AG10803 (cell line): ENCODE measurements at regions not wholly inside any gene's neighbourhood (a gene's known extent, or its start where the extent isn't known, plus 50 kb on each side); places are given as distances from the start of the nearest gene placed in this dataset.

Experiments used
- DNase-seq: peaks from one replicate; pipeline ENCODE4 v3.0.0; 2010; ENCODE audit warnings: low read depth
- H3K4me3 ChIP-seq: 2 replicates; pipeline ENCODE4 v1.5.1; 2011; ENCODE audit warnings: mild to moderate bottlenecking, low read length, control low read depth
- TF ChIP-seq, protein P1 (sequence below): conservative IDR thresholded peaks from 2 replicates; pipeline ENCODE4 v1.5.1; 2011; ENCODE audit warnings: mild to moderate bottlenecking, low read length, control low read depth, inconsistent platforms

DNA sequence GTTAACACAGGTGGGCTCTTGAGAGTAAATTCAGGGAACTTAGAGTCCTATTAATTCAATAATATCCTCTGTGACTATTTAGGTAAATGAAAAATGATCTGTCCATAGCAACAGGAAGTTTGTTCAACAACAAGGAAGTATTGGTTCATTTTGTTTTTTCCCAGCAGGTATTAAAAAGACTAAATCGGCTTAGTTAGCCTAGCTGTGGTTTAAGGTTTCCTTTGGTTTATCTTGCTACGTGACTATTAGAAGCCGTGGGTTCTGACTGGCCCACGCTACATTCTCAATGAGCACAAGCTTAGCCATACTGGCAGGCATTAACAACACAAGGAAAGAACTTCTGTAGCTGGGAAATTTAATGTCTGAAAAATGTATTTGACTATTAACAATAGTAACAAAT is 168.8 kb upstream of the HS3ST1 start:
- no peak for DNase-seq
- H3K4me3 ChIP-seq = no peak overlapping the region
- TF ChIP-seq, protein P1, sequence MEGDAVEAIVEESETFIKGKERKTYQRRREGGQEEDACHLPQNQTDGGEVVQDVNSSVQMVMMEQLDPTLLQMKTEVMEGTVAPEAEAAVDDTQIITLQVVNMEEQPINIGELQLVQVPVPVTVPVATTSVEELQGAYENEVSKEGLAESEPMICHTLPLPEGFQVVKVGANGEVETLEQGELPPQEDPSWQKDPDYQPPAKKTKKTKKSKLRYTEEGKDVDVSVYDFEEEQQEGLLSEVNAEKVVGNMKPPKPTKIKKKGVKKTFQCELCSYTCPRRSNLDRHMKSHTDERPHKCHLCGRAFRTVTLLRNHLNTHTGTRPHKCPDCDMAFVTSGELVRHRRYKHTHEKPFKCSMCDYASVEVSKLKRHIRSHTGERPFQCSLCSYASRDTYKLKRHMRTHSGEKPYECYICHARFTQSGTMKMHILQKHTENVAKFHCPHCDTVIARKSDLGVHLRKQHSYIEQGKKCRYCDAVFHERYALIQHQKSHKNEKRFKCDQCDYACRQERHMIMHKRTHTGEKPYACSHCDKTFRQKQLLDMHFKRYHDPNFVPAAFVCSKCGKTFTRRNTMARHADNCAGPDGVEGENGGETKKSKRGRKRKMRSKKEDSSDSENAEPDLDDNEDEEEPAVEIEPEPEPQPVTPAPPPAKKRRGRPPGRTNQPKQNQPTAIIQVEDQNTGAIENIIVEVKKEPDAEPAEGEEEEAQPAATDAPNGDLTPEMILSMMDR = no peak

DNA sequence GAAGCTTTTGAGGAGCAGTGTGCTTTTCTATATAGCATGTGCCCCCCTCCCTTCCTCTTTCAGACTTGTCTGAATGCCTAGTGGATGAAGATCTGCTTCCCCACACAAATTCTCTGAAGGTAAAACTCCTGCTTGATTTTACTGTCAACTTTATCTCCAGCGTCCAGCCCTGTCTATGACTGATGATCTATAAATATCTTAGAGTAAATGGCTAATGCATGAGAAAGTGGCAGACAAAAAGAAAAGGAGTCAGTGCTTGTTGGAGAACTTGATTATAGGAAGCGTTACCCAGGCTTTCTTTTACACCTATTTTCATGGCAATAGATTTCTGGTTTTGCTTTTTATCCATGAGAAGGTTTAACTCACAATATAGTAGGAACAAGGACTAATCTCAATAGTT is 168.3 kb upstream of the HS3ST1 start:
- TF ChIP-seq, protein P1 = no peak
- H3K4me3 ChIP-seq = no peak overlapping the region
- no peak for DNase-seq

GRCh38 chr4:11593576-11594116 is 165.0 kb upstream of the HS3ST1 start:
- TF ChIP-seq, protein P1 = no peak
- no peak for DNase-seq
- no peak overlapping the region for H3K4me3 ChIP-seq

DNA sequence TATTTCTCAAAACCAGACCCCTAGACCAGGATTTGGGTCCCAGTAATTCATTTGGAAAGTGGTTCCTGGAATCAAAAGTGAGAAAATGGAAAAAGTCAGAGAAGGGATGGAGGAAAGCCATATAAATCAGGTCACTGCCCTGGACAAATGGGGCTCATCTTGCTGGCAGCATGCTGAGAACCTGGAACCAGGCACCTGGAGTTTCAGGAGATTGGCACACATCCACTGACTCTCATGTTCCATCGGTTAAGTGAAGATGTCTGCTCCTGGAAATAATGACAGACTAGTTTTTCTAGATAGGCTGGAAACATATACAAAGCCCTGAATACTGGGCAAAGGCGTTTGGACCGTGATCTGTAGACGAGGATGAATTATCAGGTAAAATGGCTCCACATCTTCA is 163.6 kb upstream of the HS3ST1 start:
- TF ChIP-seq, protein P1 = no peak
- H3K4me3 ChIP-seq = no peak overlapping the region
- no peak for DNase-seq

GRCh38 chr4:11590132-11590531 is 161.4 kb upstream of the HS3ST1 start:
- TF ChIP-seq, protein P1 = no peak
- H3K4me3 ChIP-seq = no peak overlapping the region
- no peak for DNase-seq

DNA sequence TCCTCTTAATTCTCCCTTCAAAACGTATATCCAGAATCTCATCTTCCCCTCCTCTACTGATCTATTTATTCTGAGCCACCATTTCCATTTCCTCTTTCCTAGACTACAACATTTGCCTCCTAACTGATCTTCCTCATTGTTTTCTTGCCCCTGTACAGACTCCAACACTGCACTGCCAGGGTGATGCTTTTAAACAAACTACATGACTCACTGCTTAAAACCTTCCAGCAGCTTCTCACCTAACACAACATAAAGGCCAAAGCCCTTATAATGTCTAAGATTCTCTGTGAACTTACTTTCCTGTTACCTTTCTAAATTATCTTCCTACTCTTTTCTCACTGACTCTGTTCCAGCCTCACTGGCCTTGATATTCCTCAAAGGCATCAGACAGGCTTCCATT is 161.0 kb upstream of the HS3ST1 start:
- DNase-seq = no peak
- no peak overlapping the region for H3K4me3 ChIP-seq
- TF ChIP-seq, protein P1 = no peak

GRCh38 chr4:11587797-11588196 is 159.1 kb upstream of the HS3ST1 start:
- no peak for DNase-seq
- no peak overlapping the region for H3K4me3 ChIP-seq
- TF ChIP-seq, protein P1 = no peak
